ENCODE measurements at regions not wholly inside any gene's neighbourhood (a gene's known extent, or its start where the extent isn't known, plus 50 kb on each side); places are given as distances from the start of the nearest gene placed in this dataset.

DNA sequence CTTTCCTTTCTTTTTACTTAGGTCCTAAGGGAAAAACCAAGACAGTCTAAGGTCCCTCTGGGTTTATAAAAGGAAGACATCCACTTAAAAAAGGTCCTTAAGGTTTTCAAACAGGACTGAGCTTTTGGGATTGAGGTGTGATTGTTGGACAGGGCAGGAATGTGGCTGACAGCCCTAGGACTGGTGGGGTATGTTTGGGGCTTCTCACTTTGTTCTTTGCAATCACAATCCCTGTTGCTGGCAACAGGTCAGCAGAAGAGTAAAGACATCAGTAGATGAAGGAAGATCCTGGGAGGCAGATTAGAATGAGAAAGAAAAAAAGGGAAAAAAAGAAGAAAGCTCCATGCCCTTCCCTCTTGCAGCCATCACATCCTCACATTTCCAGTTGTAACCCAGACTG lies 101.4 kb upstream of the TARS1 start:
- TF ChIP-seq, protein P1, sequence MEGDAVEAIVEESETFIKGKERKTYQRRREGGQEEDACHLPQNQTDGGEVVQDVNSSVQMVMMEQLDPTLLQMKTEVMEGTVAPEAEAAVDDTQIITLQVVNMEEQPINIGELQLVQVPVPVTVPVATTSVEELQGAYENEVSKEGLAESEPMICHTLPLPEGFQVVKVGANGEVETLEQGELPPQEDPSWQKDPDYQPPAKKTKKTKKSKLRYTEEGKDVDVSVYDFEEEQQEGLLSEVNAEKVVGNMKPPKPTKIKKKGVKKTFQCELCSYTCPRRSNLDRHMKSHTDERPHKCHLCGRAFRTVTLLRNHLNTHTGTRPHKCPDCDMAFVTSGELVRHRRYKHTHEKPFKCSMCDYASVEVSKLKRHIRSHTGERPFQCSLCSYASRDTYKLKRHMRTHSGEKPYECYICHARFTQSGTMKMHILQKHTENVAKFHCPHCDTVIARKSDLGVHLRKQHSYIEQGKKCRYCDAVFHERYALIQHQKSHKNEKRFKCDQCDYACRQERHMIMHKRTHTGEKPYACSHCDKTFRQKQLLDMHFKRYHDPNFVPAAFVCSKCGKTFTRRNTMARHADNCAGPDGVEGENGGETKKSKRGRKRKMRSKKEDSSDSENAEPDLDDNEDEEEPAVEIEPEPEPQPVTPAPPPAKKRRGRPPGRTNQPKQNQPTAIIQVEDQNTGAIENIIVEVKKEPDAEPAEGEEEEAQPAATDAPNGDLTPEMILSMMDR (IDR thresholded peaks at IDR 0.05), result no peak
- Histone ChIP-seq H3K27ac (no peak overlapping the region), H3K36me3 (no peaks in the 10 kb centered on the region), H3K9me3 (no peaks in the 10 kb centered on the region), H3K9ac (ENCODE audit: low read depth in 2 of 2, low read length in 2 of 2) (no peak overlapping the region), H3K4me3 (no peak overlapping the region), H3K4me1 (no peaks in the 10 kb centered on the region), H3K27me3 (no peaks in the 10 kb centered on the region)
- intact Hi-C loops (cut with DNase I), result no loop called here
- DNase-seq, result no peak

DNA sequence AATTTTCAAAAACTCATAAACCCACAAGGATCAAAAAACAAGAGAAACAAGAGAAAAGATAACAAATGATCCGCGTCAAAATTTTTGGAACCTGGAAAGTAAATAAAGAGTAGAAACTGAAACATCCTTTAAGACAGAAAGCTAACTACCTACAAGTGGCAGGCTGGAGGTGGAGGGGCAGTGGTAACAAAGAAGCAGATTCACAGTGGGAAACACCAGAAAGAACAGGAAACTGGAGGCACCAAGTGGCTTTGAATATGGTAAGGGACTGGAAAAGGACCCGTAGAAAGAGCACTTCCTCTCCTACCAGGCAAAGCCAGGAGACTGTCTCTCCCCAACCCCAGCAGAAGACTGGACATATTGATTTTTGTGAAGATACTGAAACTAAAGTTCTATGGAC lies 100.6 kb upstream of the TARS1 start:
- Histone ChIP-seq H3K4me3 (no peak overlapping the region), H3K36me3 (no peaks in the 10 kb centered on the region), H3K27ac (no peak overlapping the region), H3K9me3 (no peaks in the 10 kb centered on the region), H3K9ac (ENCODE audit: low read depth in 2 of 2, low read length in 2 of 2) (no peak overlapping the region), H3K4me1 (no peaks in the 10 kb centered on the region), H3K27me3 (no peaks in the 10 kb centered on the region)
- intact Hi-C loops (cut with DNase I), result no loop called here
- no peak for DNase-seq
- TF ChIP-seq, protein P1 (IDR thresholded peaks at IDR 0.05), result no peak

DNA sequence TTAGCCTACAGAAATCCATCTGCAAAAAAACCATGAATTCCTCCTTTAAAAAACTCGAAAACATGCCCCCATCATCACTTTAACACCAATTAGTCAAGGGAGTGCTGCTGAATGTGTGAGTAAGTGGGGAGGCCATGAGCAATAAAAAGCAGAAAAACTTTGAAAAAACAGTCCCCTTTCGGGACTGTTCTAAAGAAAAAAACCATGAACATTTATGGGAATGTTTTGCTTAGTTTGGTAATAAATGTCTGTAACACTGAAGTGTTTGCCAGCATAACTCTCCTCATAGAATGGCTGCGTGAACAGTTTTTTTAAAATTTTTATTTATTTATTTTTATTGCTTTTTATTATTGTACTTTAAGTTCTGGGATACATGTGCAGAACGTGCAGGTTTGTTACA lies 99.4 kb upstream of the TARS1 start:
- Histone ChIP-seq H3K9ac (ENCODE audit: low read depth in 2 of 2, low read length in 2 of 2) (no peak overlapping the region), H3K4me3 (no peak overlapping the region), H3K36me3 (no peaks in the 10 kb centered on the region), H3K9me3 (no peaks in the 10 kb centered on the region), H3K27ac (no peak overlapping the region), H3K4me1 (no peaks in the 10 kb centered on the region), H3K27me3 (no peaks in the 10 kb centered on the region)
- intact Hi-C loops (cut with DNase I), result no loop called here
- DNase-seq, result no peak
- TF ChIP-seq, protein P1 (IDR thresholded peaks at IDR 0.05), result no peak

DNA sequence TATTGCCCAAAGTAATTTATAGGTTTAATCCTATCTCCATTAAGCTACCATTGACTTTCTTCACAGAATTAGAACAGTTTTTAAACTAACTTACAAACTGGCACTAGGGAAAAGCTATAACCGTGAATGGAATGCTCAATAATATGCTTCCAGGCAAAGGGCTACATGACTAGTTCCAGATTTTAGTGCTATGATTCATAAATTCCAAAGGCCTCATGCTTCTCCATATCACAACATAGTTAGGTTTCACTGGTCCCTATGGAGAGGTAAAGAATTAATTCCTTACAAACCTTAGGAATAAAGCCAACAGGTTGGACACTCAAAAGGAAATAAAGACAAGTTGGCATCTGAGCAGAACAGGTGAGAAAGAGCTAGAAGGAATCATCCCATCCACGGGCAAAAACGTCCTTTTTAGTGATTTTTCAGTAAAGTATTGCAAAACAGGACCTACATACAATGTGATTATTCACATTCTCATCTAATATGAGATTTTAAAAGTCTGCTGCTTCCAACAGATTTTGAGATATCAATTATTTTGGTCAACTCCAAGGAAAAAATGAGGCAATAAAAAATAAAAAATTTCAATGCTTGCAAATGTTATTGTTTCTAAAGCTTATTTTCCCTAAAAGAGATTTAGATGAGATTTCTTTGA lies 97.0 kb upstream of the TARS1 start:
- Histone ChIP-seq H3K9me3 (no peaks in the 10 kb centered on the region), H3K9ac (ENCODE audit: low read depth in 2 of 2, low read length in 2 of 2) (no peak overlapping the region), H3K36me3 (no peaks in the 10 kb centered on the region), H3K4me3 (no peak overlapping the region), H3K4me1 (no peaks in the 10 kb centered on the region), H3K27me3 (no peaks in the 10 kb centered on the region), H3K27ac (no peak overlapping the region)
- intact Hi-C loops (cut with DNase I), result no loop called here
- DNase-seq, result no peak
- TF ChIP-seq, protein P1 (IDR thresholded peaks at IDR 0.05), result no peak

DNA sequence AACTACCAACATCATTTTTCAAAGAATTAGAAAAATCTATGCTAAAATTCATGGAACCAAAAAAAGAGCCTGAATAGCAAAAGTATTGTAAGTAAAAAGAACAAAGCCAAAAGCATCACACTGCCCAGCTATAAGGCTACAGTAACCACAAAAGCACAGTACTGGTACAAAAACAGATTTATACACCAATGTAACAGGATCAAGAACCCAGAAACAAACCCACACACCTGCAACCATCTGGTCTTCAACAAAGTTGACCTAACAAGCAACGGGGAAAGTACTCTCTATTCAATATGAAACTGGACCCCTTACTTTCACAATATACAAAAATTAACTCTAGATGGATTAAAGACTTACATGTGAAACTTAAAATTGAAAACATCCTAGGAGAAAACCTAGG lies 94.2 kb upstream of the TARS1 start:
- H3K4me1 ChIP-seq, result no peaks in the 10 kb centered on the region
- no peak overlapping the region for H3K9ac ChIP-seq (ENCODE audit: low read depth in 2 of 2, low read length in 2 of 2)
- no peak overlapping the region for H3K4me3 ChIP-seq
- intact Hi-C loops (cut with DNase I), result no loop called here
- no peaks in the 10 kb centered on the region for H3K9me3 ChIP-seq
- TF ChIP-seq, protein P1 (IDR thresholded peaks at IDR 0.05), result no peak
- H3K27ac ChIP-seq, result no peak overlapping the region
- no peak for DNase-seq
- H3K27me3 ChIP-seq, result no peaks in the 10 kb centered on the region
- H3K36me3 ChIP-seq, result no peaks in the 10 kb centered on the region

Data from colonic mucosa (tissue), 4 donors.